SK-N-SH treated with all-trans-retinoic acid at 6 μM for 48 hours (cell line): ENCODE measurements at regions not wholly inside any gene's neighbourhood (a gene's known extent, or its start where the extent isn't known, plus 50 kb on each side); places are given as distances from the start of the nearest gene placed in this dataset.

Experiments used
- ARNTL ChIP-seq: fragments of 450-650 bp; formaldehyde crosslinking; IDR thresholded peaks from 2 replicates; pipeline ENCODE4 v1.5.0; 2020; ENCODE audit warnings: low read depth, mild to moderate bottlenecking, moderate library complexity, borderline replicate concordance
- CREB5 ChIP-seq: fragments of 250-450 bp; sonication (Bioruptor Pico); IDR thresholded peaks from 2 replicates; pipeline ENCODE4 v1.5.1; 2020; ENCODE audit warnings: low read depth, mild to moderate bottlenecking, moderate library complexity
- CSRNP3 ChIP-seq: fragments of 250-450 bp; sonication (Bioruptor Pico); IDR thresholded peaks from 2 replicates; pipeline ENCODE4 v1.5.1; 2021; ENCODE audit warnings: mild to moderate bottlenecking, moderate library complexity
- ESRRG ChIP-seq: fragments of 250-450 bp; sonication (Bioruptor Pico); IDR thresholded peaks from 2 replicates; pipeline ENCODE4 v1.6.1; 2021; ENCODE audit warnings: mild to moderate bottlenecking
- PATZ1 ChIP-seq: fragments of 250-450 bp; sonication (Bioruptor Pico); IDR thresholded peaks from 2 replicates; pipeline ENCODE4 v1.8.0; 2020; ENCODE audit warnings: mild to moderate bottlenecking, moderate library complexity, borderline replicate concordance
- RARB ChIP-seq: fragments of 250-450 bp; sonication (Bioruptor Pico); IDR thresholded peaks from 2 replicates; pipeline ENCODE4 v1.8.0; 2021; ENCODE audit warnings: mild to moderate bottlenecking, moderate library complexity
- TCF4 ChIP-seq: fragments of 250-450 bp; sonication (Bioruptor Pico); IDR thresholded peaks from 2 replicates; pipeline ENCODE4 v1.8.0; 2021; ENCODE audit warnings: mild to moderate bottlenecking, moderate library complexity, borderline replicate concordance
- TSHZ2 ChIP-seq: fragments of 250-450 bp; sonication (Bioruptor Pico); IDR thresholded peaks from 2 replicates; pipeline ENCODE4 v1.5.0; 2020; ENCODE audit warnings: mild to moderate bottlenecking, moderate library complexity
- ZFP3 ChIP-seq: fragments of 250-450 bp; sonication (Bioruptor Pico); IDR thresholded peaks from 2 replicates; pipeline ENCODE4 v1.5.0; 2020; ENCODE audit warnings: mild to moderate bottlenecking, moderate library complexity
- ZNF565 ChIP-seq: fragments of 450-650 bp; formaldehyde crosslinking; conservative IDR thresholded peaks from 2 replicates; pipeline ENCODE4 v1.5.0; 2020; ENCODE audit warnings: low read depth, mild to moderate bottlenecking, moderate library complexity
- ZNF8 ChIP-seq: fragments of 450-650 bp; formaldehyde crosslinking; IDR thresholded peaks from 2 replicates; pipeline ENCODE4 v1.5.0; 2020; ENCODE audit warnings: mild to moderate bottlenecking, moderate library complexity
- TF ChIP-seq, protein P1 (sequence below): fragments of 250-450 bp; sonication (Bioruptor Pico); IDR thresholded peaks from 2 replicates; pipeline ENCODE4 v1.8.0; 2021; ENCODE audit warnings: low read depth, mild to moderate bottlenecking, moderate library complexity, borderline replicate concordance

DNA sequence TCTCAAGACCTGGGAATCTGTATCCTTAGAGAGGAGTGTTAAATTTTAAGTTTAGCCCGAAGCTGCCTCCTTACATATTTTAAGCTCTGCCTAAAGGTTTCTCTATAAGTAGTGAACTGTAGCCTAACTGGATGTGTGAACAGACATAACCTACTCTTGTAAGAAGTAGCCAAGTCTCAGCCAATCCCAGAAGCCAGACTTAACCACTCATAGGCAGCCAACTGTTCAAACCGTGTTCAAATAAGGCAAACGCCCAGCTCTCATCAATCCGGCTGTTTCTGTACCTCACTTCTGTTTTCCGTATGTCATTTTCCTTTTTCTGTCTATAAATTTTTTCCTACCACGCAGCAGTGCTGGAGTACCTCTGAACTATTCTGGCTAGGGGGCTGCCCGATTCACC, 58.7 kb upstream of the HRH2 start:
- no peak for TF ChIP-seq RARB (CRISPR knock-in tag)
- no peak for TF ChIP-seq TCF4 (CRISPR knock-in tag)
- TF ChIP-seq, protein P1, sequence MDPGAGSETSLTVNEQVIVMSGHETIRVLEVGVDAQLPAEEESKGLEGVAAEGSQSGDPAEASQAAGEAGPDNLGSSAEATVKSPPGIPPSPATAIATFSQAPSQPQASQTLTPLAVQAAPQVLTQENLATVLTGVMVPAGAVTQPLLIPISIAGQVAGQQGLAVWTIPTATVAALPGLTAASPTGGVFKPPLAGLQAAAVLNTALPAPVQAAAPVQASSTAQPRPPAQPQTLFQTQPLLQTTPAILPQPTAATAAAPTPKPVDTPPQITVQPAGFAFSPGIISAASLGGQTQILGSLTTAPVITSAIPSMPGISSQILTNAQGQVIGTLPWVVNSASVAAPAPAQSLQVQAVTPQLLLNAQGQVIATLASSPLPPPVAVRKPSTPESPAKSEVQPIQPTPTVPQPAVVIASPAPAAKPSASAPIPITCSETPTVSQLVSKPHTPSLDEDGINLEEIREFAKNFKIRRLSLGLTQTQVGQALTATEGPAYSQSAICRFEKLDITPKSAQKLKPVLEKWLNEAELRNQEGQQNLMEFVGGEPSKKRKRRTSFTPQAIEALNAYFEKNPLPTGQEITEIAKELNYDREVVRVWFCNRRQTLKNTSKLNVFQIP (CRISPR knock-in tag), result no peak
- no peak for TF ChIP-seq TSHZ2
- no peak for TF ChIP-seq ARNTL (CRISPR knock-in tag)
- TF ChIP-seq PATZ1 (CRISPR knock-in tag), result no peak
- TF ChIP-seq CSRNP3 (CRISPR knock-in tag), result no peak
- no peak for TF ChIP-seq ZFP3 (CRISPR knock-in tag)
- TF ChIP-seq CREB5 (CRISPR knock-in tag), result no peak
- no peak for TF ChIP-seq ESRRG
- no peak for TF ChIP-seq ZNF8 (CRISPR knock-in tag)
- no peak for TF ChIP-seq ZNF565 (CRISPR knock-in tag)
